NCI-H2029 treated with DMSO at 0.1 percent for 48 hours (cell line): ENCODE measurements at regions not wholly inside any gene's neighbourhood (a gene's known extent, or its start where the extent isn't known, plus 50 kb on each side); places are given as distances from the start of the nearest gene placed in this dataset.
"Not testable (repeated sequence)": the region's sequence is repeated elsewhere in the genome, so short reads cannot be mapped to it uniquely, and the experiment has no call there.

Source experiments
- DNase-seq: peaks from one replicate; lab custom pipeline; 2025; lab: John Stamatoyannopoulos, UW

- no peak for DNase-seq
These were observed 63.5 kb downstream of the SPATA31D1 start for GRCh38 chr9:82052081-82052480.

DNA sequence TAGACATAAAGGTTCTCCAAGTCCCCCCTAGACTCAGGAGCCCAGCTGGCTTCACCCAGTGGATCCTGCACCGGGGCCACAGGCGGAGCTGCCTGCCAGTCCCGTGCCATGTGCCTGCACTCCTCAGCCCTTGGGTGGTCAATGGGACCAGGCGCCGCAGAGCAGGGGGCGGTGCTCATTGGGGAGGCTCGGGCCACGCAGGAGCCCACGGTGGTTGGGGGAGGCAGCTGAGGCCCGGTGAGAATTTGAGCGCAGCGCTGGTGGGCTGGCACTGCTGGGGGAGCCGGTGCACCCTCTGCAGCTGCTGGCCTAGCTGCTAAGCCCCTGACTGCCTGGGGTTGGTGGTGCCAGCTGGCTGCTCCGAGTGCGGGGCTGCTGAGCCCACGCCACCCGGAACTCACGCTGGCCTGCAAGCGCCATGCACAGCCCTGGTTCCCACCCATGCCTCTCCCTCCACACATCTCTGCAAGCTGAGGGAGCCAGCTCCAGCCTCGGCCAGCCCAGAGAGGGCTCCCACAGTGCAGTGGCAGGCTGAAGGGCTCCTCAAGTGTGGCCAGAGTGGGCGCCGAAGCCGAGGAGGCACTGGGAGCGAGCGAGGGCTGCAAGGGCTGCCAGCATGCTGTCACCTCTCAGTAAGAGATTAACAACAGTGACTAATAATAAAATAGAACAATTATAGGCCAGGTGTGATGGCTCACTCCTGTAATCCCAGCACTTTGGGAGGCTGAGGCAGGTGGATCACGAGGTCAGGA is 65.9 kb downstream of the SPATA31D1 start:
- DNase-seq = no peak

GRCh38 chr9:82057805-82058204 is 69.2 kb downstream of the SPATA31D1 start:
- DNase-seq = no peak

- not testable (repeated sequence) for DNase-seq
These were observed 73.2 kb downstream of the SPATA31D1 start for GRCh38 chr9:82061801-82062200.

- DNase-seq = no peak
These were observed 73.7 kb downstream of the SPATA31D1 start for GRCh38 chr9:82062245-82062644.

GRCh38 chr9:82073551-82074543 is 85.3 kb downstream of the SPATA31D1 start:
- no peak for DNase-seq

- no peak for DNase-seq
These were observed 91.7 kb downstream of the SPATA31D1 start for GRCh38 chr9:82080265-82080664.

GRCh38 chr9:82081496-82081895 is 92.9 kb downstream of the SPATA31D1 start:
- no peak for DNase-seq

DNA sequence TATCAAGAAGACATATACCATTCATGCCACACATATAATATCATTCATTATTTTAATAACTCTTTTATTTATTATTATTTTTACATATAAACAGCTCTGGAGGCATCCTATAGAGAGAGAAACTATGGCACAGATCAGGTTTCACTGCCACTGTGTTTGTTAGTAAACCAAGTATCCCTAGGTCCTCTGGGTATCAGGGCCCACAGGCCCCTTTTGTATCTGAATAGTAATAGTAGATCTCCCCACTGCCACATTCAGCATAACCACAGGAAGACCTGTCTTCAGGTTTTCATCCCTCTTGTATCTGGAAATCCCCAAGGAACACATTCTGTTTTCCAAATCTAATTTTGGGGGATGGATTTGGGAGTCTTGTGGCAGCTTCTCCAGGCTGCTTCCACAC is 94.0 kb downstream of the SPATA31D1 start:
- no peak for DNase-seq

- DNase-seq = no peak
These were observed 100.0 kb downstream of the SPATA31D1 start for GRCh38 chr9:82088591-82088990.

- DNase-seq = no peak
These were observed 101.5 kb downstream of the SPATA31D1 start for GRCh38 chr9:82090046-82090445.

DNA sequence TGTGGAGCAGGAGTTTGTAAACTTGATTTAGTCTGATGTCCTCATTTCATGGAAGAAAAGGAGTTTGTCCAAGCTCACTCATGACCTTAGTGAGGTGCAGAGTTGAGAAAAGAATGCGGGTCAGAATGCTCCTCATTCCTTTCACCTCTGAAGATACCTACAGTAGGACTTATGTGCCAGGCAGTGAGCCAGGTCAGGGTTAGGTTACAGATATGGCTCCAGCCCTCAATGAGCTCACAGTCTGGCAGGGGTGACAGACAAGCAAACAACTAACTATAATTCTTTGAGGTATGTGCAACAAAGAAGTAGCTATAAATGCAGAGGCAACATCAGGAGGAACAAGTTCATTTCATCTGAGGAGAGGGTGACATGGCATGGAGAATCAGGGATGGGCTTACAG is 102.5 kb downstream of the SPATA31D1 start:
- DNase-seq = peak; percentile 1

DNA sequence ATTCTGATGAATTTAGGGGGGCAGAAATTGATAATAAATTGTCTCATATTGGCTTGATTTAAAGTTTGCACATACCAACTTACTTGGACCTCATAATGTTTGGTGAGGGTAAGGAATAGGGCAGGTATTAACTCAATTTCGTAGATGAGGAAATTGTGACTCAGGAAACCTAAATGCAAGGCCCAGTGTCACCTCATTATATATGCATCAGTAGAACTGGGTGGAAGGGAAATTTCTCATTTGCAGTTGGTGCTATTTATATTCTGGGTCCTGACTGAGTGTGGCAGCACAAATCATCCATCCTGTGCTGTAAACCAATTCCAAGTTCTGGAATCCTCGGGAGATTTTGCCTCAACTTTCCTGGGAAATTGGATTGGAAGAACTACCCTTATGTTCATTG is 103.0 kb downstream of the SPATA31D1 start:
- DNase-seq = no peak

DNA sequence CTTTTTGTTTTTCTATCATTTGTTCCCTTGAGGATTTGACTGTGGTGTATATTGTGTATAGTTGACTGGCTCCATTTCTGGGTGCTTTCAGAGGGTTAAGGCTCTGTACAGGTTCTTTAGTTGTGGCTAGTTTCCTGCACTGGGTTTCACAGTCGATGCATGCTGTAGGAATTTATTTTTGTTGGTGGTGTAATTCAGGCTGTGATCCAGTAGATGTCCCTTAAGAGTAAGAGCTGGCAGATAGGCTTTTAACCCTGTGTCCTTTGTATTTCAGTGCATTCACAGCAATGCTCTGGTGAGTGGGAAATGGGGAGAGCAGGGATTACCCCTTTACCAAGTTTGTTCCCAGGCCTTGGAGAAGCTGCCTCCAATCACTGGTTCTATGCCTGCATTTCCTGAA is 112.9 kb downstream of the SPATA31D1 start:
- no peak for DNase-seq

GRCh38 chr9:82104252-82104651 is 115.7 kb downstream of the SPATA31D1 start:
- no peak for DNase-seq

GRCh38 chr9:82105729-82106128 is 117.2 kb downstream of the SPATA31D1 start:
- no peak for DNase-seq

DNA sequence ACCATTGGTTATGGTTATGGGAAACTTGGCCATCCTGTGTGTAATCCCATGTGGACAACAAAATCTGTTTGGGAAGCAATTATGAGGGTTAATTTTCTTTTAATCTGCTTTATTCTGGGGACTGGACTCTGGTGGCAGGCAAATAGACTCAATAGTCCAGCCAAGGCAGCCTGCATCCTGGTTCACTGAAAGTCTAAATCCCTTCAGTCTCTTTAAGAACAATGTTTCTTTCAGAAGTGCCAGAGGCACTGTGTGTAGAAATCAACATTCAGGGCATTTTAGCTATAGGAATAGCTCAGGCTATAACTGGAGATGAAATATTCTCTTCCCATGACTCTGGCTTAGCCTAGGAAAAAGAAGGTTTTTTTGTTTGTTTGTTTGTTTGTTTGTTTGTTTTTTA is 118.0 kb downstream of the SPATA31D1 start:
- no peak for DNase-seq

DNA sequence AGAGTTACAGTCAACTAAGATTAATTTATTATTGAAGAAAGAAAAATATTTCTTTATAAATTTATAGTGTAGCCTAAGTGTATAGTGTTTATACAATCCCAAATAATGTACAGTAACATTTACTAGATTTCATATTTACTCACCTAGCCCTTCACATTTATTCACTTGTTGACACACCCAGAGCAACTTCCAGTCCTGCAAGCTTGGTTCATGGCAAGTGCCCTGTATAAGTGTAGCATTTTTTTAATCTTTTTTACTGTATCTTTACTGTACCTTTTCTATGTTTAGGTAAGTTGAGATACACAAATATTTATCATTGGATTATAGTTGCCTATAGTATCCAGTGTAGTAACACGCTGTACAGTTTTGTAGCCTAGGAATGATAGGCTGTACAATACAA is 119.9 kb downstream of the SPATA31D1 start:
- DNase-seq = no peak

GRCh38 chr9:82108941-82109340 is 120.4 kb downstream of the SPATA31D1 start:
- DNase-seq = no peak

DNA sequence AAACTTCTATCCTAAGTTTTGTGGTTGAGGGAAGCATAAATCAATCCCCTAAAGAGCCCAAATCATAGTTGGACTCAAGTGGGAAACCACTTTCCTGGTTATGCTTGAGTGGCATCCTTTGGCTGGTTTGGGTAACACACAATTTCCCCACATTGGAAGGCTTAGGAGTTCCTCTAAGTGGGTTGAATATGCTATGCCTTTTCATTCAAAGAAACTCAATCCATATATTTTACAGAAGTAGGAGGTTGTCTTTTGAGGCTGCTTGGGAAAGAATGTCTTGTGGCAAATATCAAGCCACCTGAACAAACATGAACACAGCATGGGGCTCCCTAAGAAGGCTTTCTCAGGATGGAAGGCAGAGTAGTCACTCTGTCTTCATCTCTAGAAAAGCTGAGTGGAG is 121.1 kb downstream of the SPATA31D1 start:
- DNase-seq = no peak

DNA sequence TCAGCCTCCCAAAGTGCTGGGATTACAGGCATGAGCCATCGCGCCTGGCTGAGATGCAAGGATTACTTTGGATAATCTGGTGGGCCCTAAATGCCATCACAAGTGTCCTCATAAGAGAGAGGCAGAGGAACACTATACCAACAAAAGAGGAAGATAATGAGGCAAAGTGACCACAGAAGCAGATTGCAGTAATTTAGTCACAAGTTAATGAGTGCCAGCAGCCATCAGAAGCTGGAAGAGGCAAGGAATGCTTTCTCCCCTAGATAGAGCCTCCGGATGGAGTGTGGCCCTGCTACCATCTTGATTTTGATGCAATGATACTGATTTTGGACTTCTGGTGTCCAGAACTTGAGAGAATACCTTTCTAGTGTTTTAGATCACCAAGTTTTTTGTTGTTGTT is 122.3 kb downstream of the SPATA31D1 start:
- DNase-seq = no peak

DNA sequence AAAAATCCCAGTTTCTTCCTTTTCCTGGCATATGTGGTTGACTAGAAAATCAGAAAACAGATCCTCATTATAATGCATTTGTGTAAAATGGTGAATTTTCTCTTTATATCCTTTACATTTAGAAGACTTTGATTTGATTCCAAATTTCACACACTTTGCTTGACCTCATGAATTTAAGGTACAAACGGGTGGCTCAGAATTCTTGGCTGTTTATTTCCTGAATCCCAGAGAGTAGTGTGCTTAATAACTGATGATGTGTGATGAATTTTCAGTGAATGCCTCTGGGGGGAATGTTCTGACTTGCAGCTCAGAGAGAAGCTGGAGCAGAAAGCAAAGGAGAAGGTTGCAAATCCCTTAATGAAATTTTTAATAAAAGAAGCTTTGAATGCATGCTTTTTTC is 126.8 kb downstream of the SPATA31D1 start:
- DNase-seq = no peak

DNA sequence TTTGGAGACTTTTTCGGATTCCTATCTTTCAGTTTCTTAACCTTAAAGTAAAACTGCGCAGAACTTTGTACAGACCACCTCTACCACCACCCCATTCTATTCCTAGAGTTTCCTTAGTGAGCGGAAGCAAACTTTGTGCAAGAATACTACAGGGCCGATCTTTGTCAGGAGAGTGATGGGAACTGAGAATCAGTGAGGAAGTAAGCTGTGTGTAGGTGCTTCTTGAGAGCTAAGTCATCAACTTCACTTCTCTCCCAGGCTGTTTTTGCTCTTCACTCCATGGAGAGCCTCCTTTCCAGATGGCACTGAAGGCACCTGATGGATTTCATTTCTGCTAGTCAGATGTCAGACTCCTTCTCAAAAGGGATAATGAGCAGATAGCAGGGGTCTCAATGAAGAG is 127.3 kb downstream of the SPATA31D1 start:
- DNase-seq = no peak
